ENCODE measurements at regions not wholly inside any gene's neighbourhood (a gene's known extent, or its start where the extent isn't known, plus 50 kb on each side); places are given as distances from the start of the nearest gene placed in this dataset.
"Not testable (repeated sequence)": the region's sequence is repeated elsewhere in the genome, so short reads cannot be mapped to it uniquely, and the experiment has no call there.

GRCh38 chr1:83332308-83332707 lies 666.6 kb downstream of the TTLL7 start:
- H3K9me3 ChIP-seq (ENCODE audit: control insufficient read depth in 2 of 2, low read length in 2 of 2), result not testable (repeated sequence)

GRCh38 chr1:83318366-83318765 lies 680.6 kb downstream of the TTLL7 start:
- H3K36me3 ChIP-seq (ENCODE audit: control insufficient read depth in 2 of 2, insufficient read depth in 2 of 2, low read length in 2 of 2), result no peaks in the 10 kb centered on the region

More at GRCh38 chr1:83332308-83332707, 666.6 kb downstream of the TTLL7 start:
- H3K27ac ChIP-seq (ENCODE audit: low read length); H3K27me3 ChIP-seq (ENCODE audit: control insufficient read depth in 1 of 2, insufficient read depth in 2 of 2, low read length in 2 of 2); H3K36me3 ChIP-seq (ENCODE audit: control insufficient read depth in 2 of 2, insufficient read depth in 2 of 2, low read length in 2 of 2); H3K4me3 ChIP-seq (ENCODE audit: low read length in 2 of 2); H3K4me1 ChIP-seq (ENCODE audit: control insufficient read depth, insufficient read depth, low read length); H3K9ac ChIP-seq (ENCODE audit: low read length in 2 of 2): not testable (repeated sequence)

GRCh38 chr1:83315446-83315845 lies 683.5 kb downstream of the TTLL7 start:
- not testable (repeated sequence) for H3K9me3 ChIP-seq (ENCODE audit: control insufficient read depth in 2 of 2, low read length in 2 of 2); H3K4me1 ChIP-seq (ENCODE audit: control insufficient read depth, insufficient read depth, low read length); H3K27ac ChIP-seq (ENCODE audit: low read length); H3K27me3 ChIP-seq (ENCODE audit: control insufficient read depth in 1 of 2, insufficient read depth in 2 of 2, low read length in 2 of 2); H3K9ac ChIP-seq (ENCODE audit: low read length in 2 of 2); H3K36me3 ChIP-seq (ENCODE audit: control insufficient read depth in 2 of 2, insufficient read depth in 2 of 2, low read length in 2 of 2); H3K4me3 ChIP-seq (ENCODE audit: low read length in 2 of 2)

More at GRCh38 chr1:83318366-83318765, 680.6 kb downstream of the TTLL7 start:
- H3K27ac ChIP-seq (ENCODE audit: low read length), result no peak overlapping the region
- H3K9me3 ChIP-seq (ENCODE audit: control insufficient read depth in 2 of 2, low read length in 2 of 2), result no peaks in the 10 kb centered on the region
- no peak overlapping the region for H3K4me3 ChIP-seq (ENCODE audit: low read length in 2 of 2)
- H3K4me1 ChIP-seq (ENCODE audit: control insufficient read depth, insufficient read depth, low read length), result no peaks in the 10 kb centered on the region
- H3K27me3 ChIP-seq (ENCODE audit: control insufficient read depth in 1 of 2, insufficient read depth in 2 of 2, low read length in 2 of 2), result no peaks in the 10 kb centered on the region
- no peak overlapping the region for H3K9ac ChIP-seq (ENCODE audit: low read length in 2 of 2)

GRCh38 chr1:83310161-83310560 lies 688.8 kb downstream of the TTLL7 start:
- H3K36me3 ChIP-seq (ENCODE audit: control insufficient read depth in 2 of 2, insufficient read depth in 2 of 2, low read length in 2 of 2), result not testable (repeated sequence)

GRCh38 chr1:83309035-83309434 lies 689.9 kb downstream of the TTLL7 start:
- not testable (repeated sequence) for H3K4me3 ChIP-seq (ENCODE audit: low read length in 2 of 2); H3K36me3 ChIP-seq (ENCODE audit: control insufficient read depth in 2 of 2, insufficient read depth in 2 of 2, low read length in 2 of 2); H3K9me3 ChIP-seq (ENCODE audit: control insufficient read depth in 2 of 2, low read length in 2 of 2); H3K27ac ChIP-seq (ENCODE audit: low read length); H3K9ac ChIP-seq (ENCODE audit: low read length in 2 of 2); H3K4me1 ChIP-seq (ENCODE audit: control insufficient read depth, insufficient read depth, low read length); H3K27me3 ChIP-seq (ENCODE audit: control insufficient read depth in 1 of 2, insufficient read depth in 2 of 2, low read length in 2 of 2)

More at GRCh38 chr1:83310161-83310560, 688.8 kb downstream of the TTLL7 start:
- not testable (repeated sequence) for H3K27me3 ChIP-seq (ENCODE audit: control insufficient read depth in 1 of 2, insufficient read depth in 2 of 2, low read length in 2 of 2); H3K9ac ChIP-seq (ENCODE audit: low read length in 2 of 2); H3K4me3 ChIP-seq (ENCODE audit: low read length in 2 of 2); H3K4me1 ChIP-seq (ENCODE audit: control insufficient read depth, insufficient read depth, low read length); H3K27ac ChIP-seq (ENCODE audit: low read length); H3K9me3 ChIP-seq (ENCODE audit: control insufficient read depth in 2 of 2, low read length in 2 of 2)

- not testable (repeated sequence) for H3K27me3 ChIP-seq (ENCODE audit: control insufficient read depth in 1 of 2, insufficient read depth in 2 of 2, low read length in 2 of 2); H3K36me3 ChIP-seq (ENCODE audit: control insufficient read depth in 2 of 2, insufficient read depth in 2 of 2, low read length in 2 of 2); H3K9ac ChIP-seq (ENCODE audit: low read length in 2 of 2); H3K4me3 ChIP-seq (ENCODE audit: low read length in 2 of 2); H3K9me3 ChIP-seq (ENCODE audit: control insufficient read depth in 2 of 2, low read length in 2 of 2); H3K4me1 ChIP-seq (ENCODE audit: control insufficient read depth, insufficient read depth, low read length); H3K27ac ChIP-seq (ENCODE audit: low read length)
Observed at GRCh38 chr1:83306811-83307210, 692.1 kb downstream of the TTLL7 start.

- not testable (repeated sequence) for H3K4me3 ChIP-seq (ENCODE audit: low read length in 2 of 2); H3K36me3 ChIP-seq (ENCODE audit: control insufficient read depth in 2 of 2, insufficient read depth in 2 of 2, low read length in 2 of 2); H3K9ac ChIP-seq (ENCODE audit: low read length in 2 of 2); H3K4me1 ChIP-seq (ENCODE audit: control insufficient read depth, insufficient read depth, low read length); H3K27ac ChIP-seq (ENCODE audit: low read length); H3K27me3 ChIP-seq (ENCODE audit: control insufficient read depth in 1 of 2, insufficient read depth in 2 of 2, low read length in 2 of 2); H3K9me3 ChIP-seq (ENCODE audit: control insufficient read depth in 2 of 2, low read length in 2 of 2)
Observed at GRCh38 chr1:83295594-83295993, 703.3 kb downstream of the TTLL7 start.

- H3K9ac ChIP-seq (ENCODE audit: low read length in 2 of 2), result not testable (repeated sequence)
Observed at GRCh38 chr1:83287391-83287790, 711.5 kb downstream of the TTLL7 start.

GRCh38 chr1:83274656-83275055 lies 724.3 kb downstream of the TTLL7 start:
- not testable (repeated sequence) for H3K9me3 ChIP-seq (ENCODE audit: control insufficient read depth in 2 of 2, low read length in 2 of 2); H3K36me3 ChIP-seq (ENCODE audit: control insufficient read depth in 2 of 2, insufficient read depth in 2 of 2, low read length in 2 of 2); H3K27ac ChIP-seq (ENCODE audit: low read length); H3K27me3 ChIP-seq (ENCODE audit: control insufficient read depth in 1 of 2, insufficient read depth in 2 of 2, low read length in 2 of 2); H3K4me3 ChIP-seq (ENCODE audit: low read length in 2 of 2); H3K4me1 ChIP-seq (ENCODE audit: control insufficient read depth, insufficient read depth, low read length); H3K9ac ChIP-seq (ENCODE audit: low read length in 2 of 2)

More at GRCh38 chr1:83287391-83287790, 711.5 kb downstream of the TTLL7 start:
- not testable (repeated sequence) for H3K36me3 ChIP-seq (ENCODE audit: control insufficient read depth in 2 of 2, insufficient read depth in 2 of 2, low read length in 2 of 2); H3K27me3 ChIP-seq (ENCODE audit: control insufficient read depth in 1 of 2, insufficient read depth in 2 of 2, low read length in 2 of 2); H3K27ac ChIP-seq (ENCODE audit: low read length); H3K4me3 ChIP-seq (ENCODE audit: low read length in 2 of 2); H3K9me3 ChIP-seq (ENCODE audit: control insufficient read depth in 2 of 2, low read length in 2 of 2); H3K4me1 ChIP-seq (ENCODE audit: control insufficient read depth, insufficient read depth, low read length)

- H3K4me1 ChIP-seq (ENCODE audit: control insufficient read depth, insufficient read depth, low read length); H3K9ac ChIP-seq (ENCODE audit: low read length in 2 of 2); H3K27me3 ChIP-seq (ENCODE audit: control insufficient read depth in 1 of 2, insufficient read depth in 2 of 2, low read length in 2 of 2); H3K27ac ChIP-seq (ENCODE audit: low read length); H3K9me3 ChIP-seq (ENCODE audit: control insufficient read depth in 2 of 2, low read length in 2 of 2); H3K4me3 ChIP-seq (ENCODE audit: low read length in 2 of 2); H3K36me3 ChIP-seq (ENCODE audit: control insufficient read depth in 2 of 2, insufficient read depth in 2 of 2, low read length in 2 of 2): not testable (repeated sequence)
Observed at GRCh38 chr1:83272484-83272883, 726.4 kb downstream of the TTLL7 start.

GRCh38 chr1:83271834-83272233 lies 727.1 kb downstream of the TTLL7 start:
- H3K9ac ChIP-seq (ENCODE audit: low read length in 2 of 2); H3K9me3 ChIP-seq (ENCODE audit: control insufficient read depth in 2 of 2, low read length in 2 of 2); H3K4me1 ChIP-seq (ENCODE audit: control insufficient read depth, insufficient read depth, low read length); H3K4me3 ChIP-seq (ENCODE audit: low read length in 2 of 2); H3K27ac ChIP-seq (ENCODE audit: low read length); H3K36me3 ChIP-seq (ENCODE audit: control insufficient read depth in 2 of 2, insufficient read depth in 2 of 2, low read length in 2 of 2); H3K27me3 ChIP-seq (ENCODE audit: control insufficient read depth in 1 of 2, insufficient read depth in 2 of 2, low read length in 2 of 2): not testable (repeated sequence)

- not testable (repeated sequence) for H3K36me3 ChIP-seq (ENCODE audit: control insufficient read depth in 2 of 2, insufficient read depth in 2 of 2, low read length in 2 of 2); H3K4me3 ChIP-seq (ENCODE audit: low read length in 2 of 2); H3K27me3 ChIP-seq (ENCODE audit: control insufficient read depth in 1 of 2, insufficient read depth in 2 of 2, low read length in 2 of 2); H3K4me1 ChIP-seq (ENCODE audit: control insufficient read depth, insufficient read depth, low read length); H3K9me3 ChIP-seq (ENCODE audit: control insufficient read depth in 2 of 2, low read length in 2 of 2); H3K9ac ChIP-seq (ENCODE audit: low read length in 2 of 2); H3K27ac ChIP-seq (ENCODE audit: low read length)
Observed at GRCh38 chr1:83270801-83271200, 728.1 kb downstream of the TTLL7 start.

Data from stomach smooth muscle (tissue), 2 donors.